H1 (cell line): ENCODE measurements at regions not wholly inside any gene's neighbourhood (a gene's known extent, or its start where the extent isn't known, plus 50 kb on each side); places are given as distances from the start of the nearest gene placed in this dataset.
A peak's percentile ranks its signal among the peaks of the same experiment; 100 is the strongest.

Experiments used
- CTCF ChIA-PET: fragments of 300-600 bp; sonication (Branson Sonifier 250); formaldehyde crosslinking; loops from one replicate; lab custom pipeline; 2021; ENCODE audit not compliant: partially characterized antibody; lab: Charles Lee
- POLR2A ChIA-PET: fragments of 300-600 bp; sonication (Branson Sonifier 250); formaldehyde crosslinking; loops from one replicate; lab custom pipeline; 2021; ENCODE audit warnings: inconsistent platforms; ENCODE audit not compliant: partially characterized antibody; lab: Charles Lee
- DNase-seq, 2 experiments: peaks; one replicate each; pipeline versions ENCODE4 v3.0.0 to v3.0.0-alpha.2; 2010 to 2022; ENCODE audit warnings: low spot score in 2 of 2, low read depth in 1 of 2, mixed read lengths in 1 of 2
- FAIRE-seq: peaks from 2 replicates; lab custom pipeline; 2011; peaks lifted over from hg19 to GRCh38; lab: Jason Lieb, UNC
- H2AFZ ChIP-seq: 2 replicates; pipeline ENCODE4 v1.8.1; 2012; ENCODE audit warnings: low read length, inconsistent platforms
- H2AK5ac ChIP-seq: 2 replicates; pipeline ENCODE4 v1.6.1; 2013; ENCODE audit warnings: low read depth, low read length
- H2BK120ac ChIP-seq: replicated peaks from 2 replicates; pipeline ENCODE3; 2013; ENCODE audit warnings: low read depth, low read length, inconsistent platforms
- H2BK12ac ChIP-seq: 2 replicates; pipeline ENCODE4 v1.6.1; 2013; ENCODE audit warnings: low read depth, low read length
- H2BK15ac ChIP-seq: 2 replicates; pipeline ENCODE4 v1.6.1; 2013; ENCODE audit warnings: low read length
- H2BK20ac ChIP-seq: 2 replicates; pipeline ENCODE4 v1.6.1; 2013; ENCODE audit warnings: low read length
- H2BK5ac ChIP-seq: 2 replicates; pipeline ENCODE4 v1.6.1; 2013; ENCODE audit warnings: low read depth, low read length
- H3K14ac ChIP-seq: 2 replicates; pipeline ENCODE4 v1.6.1; 2013; ENCODE audit warnings: inconsistent platforms; ENCODE audit not compliant: insufficient read length
- H3K18ac ChIP-seq: 2 replicates; pipeline ENCODE4 v1.6.1; 2013; ENCODE audit warnings: low read length; ENCODE audit errors: extremely low read depth
- H3K23ac ChIP-seq: 2 replicates; pipeline ENCODE4 v1.6.1; 2013; ENCODE audit warnings: inconsistent platforms; ENCODE audit not compliant: insufficient read length
- H3K23me2 ChIP-seq: 2 replicates; pipeline ENCODE4 v1.6.1; 2013; ENCODE audit warnings: low read depth, low read length
- H3K27ac ChIP-seq: 2 replicates; pipeline ENCODE4 v1.6.1; 2011; ENCODE audit warnings: low read depth, low read length, inconsistent platforms
- H3K27me3 ChIP-seq, 4 experiments: replicated peaks in 1 of 4; 1 replicate in 1 of 4; 2 replicates in 3 of 4; pipeline versions ENCODE4 v1.6.1 to v1.8.1; 2011 to 2013; ENCODE audit warnings: low read length in 3 of 4, mild to moderate bottlenecking in 3 of 4, inconsistent platforms in 2 of 4, mixed read lengths in 2 of 4, moderate library complexity in 1 of 4; ENCODE audit not compliant: control insufficient read depth in 3 of 4, insufficient read depth in 3 of 4; ENCODE audit errors: extremely low read depth in 1 of 4
- H3K36me3 ChIP-seq, 4 experiments: 2 replicates each; pipeline versions ENCODE4 v1.6.1 to v1.8.1; 2011 to 2013; ENCODE audit warnings: mild to moderate bottlenecking in 4 of 4, low read length in 3 of 4, moderate library complexity in 2 of 4, control low read depth in 1 of 4, inconsistent platforms in 1 of 4; ENCODE audit not compliant: insufficient read depth in 4 of 4, control insufficient read depth in 2 of 4
- H3K4ac ChIP-seq: replicated peaks from 2 replicates; pipeline ENCODE3; 2013; ENCODE audit warnings: low read length, low read depth, mixed read lengths, inconsistent platforms; ENCODE audit not compliant: insufficient read length
- H3K4me1 ChIP-seq, 4 experiments: replicated peaks in 1 of 4; 1 replicate in 1 of 4; 2 replicates in 3 of 4; pipeline versions ENCODE4 v1.6.1 to v1.8.1; 2011 to 2013; ENCODE audit warnings: low read length in 3 of 4, inconsistent platforms in 2 of 4, mixed read lengths in 1 of 4; ENCODE audit not compliant: insufficient read depth in 4 of 4, control insufficient read depth in 3 of 4
- H3K4me2 ChIP-seq, 2 experiments: 2 replicates each; pipeline versions ENCODE4 v1.6.1 to v1.8.1; 2011 to 2013; ENCODE audit warnings: low read depth in 2 of 2, low read length in 2 of 2, control low read depth in 1 of 2, inconsistent platforms in 1 of 2, mild to moderate bottlenecking in 1 of 2; ENCODE audit not compliant: insufficient read depth in 1 of 2
- H3K4me3 ChIP-seq, 4 experiments: fragments of 200-600, 300-600 bp in 1 of 4; sonication (generic), shearing (Covaris generic), sonication (Bioruptor Twin) in 1 of 4; 2 replicates each; pipeline versions ENCODE4 v1.5.1 to v1.8.1; 2011 to 2016; ENCODE audit warnings: low read length in 4 of 4, low read depth in 3 of 4, control low read depth in 2 of 4, inconsistent platforms in 2 of 4, mild to moderate bottlenecking in 2 of 4, mixed read lengths in 1 of 4, moderate library complexity in 1 of 4; ENCODE audit not compliant: insufficient read depth in 2 of 4; ENCODE audit errors: extremely low read depth in 1 of 4
- H3K56ac ChIP-seq: replicated peaks from 2 replicates; pipeline ENCODE3; 2013; ENCODE audit warnings: low read depth, mild to moderate bottlenecking, mixed read lengths, low read length, inconsistent platforms; ENCODE audit not compliant: insufficient read length
- H3K79me1 ChIP-seq: 2 replicates; pipeline ENCODE4 v1.6.1; 2013; ENCODE audit warnings: low read depth, low read length, control low read depth
- H3K79me2 ChIP-seq, 2 experiments: 2 replicates each; pipeline versions ENCODE4 v1.6.1 to v1.8.1; 2012 to 2013; ENCODE audit warnings: low read length in 2 of 2, mild to moderate bottlenecking in 2 of 2, inconsistent platforms in 1 of 2; ENCODE audit not compliant: insufficient read depth in 2 of 2, control insufficient read depth in 1 of 2
- H3K9ac ChIP-seq, 4 experiments: replicated peaks in 1 of 4; 1 replicate in 1 of 4; 2 replicates in 3 of 4; pipeline versions ENCODE4 v1.6.1 to v1.8.1; 2011 to 2013; ENCODE audit warnings: low read depth in 3 of 4, low read length in 3 of 4, control low read depth in 2 of 4, mild to moderate bottlenecking in 2 of 4, moderate library complexity in 2 of 4, inconsistent platforms in 1 of 4; ENCODE audit errors: extremely low read depth in 1 of 4
- H3K9me3 ChIP-seq, 2 experiments: 2 replicates each; pipeline versions ENCODE4 v1.6.1 to v1.8.1; 2012 to 2013; ENCODE audit warnings: mild to moderate bottlenecking in 2 of 2, moderate library complexity in 2 of 2, control low read depth in 1 of 2, inconsistent platforms in 1 of 2, low read depth in 1 of 2, low read length in 1 of 2, mixed read lengths in 1 of 2; ENCODE audit not compliant: insufficient read depth in 2 of 2
- H4K20me1 ChIP-seq, 2 experiments: replicated peaks in 1 of 2; 2 replicates each; pipeline versions ENCODE3 to v1.8.1; 2011 to 2013; ENCODE audit warnings: inconsistent platforms in 2 of 2, low read length in 2 of 2, mild to moderate bottlenecking in 1 of 2; ENCODE audit not compliant: insufficient read depth in 2 of 2, control insufficient read depth in 1 of 2
- H4K5ac ChIP-seq: 2 replicates; pipeline ENCODE4 v1.6.1; 2013; ENCODE audit warnings: low read length, low read depth, mixed read lengths, inconsistent platforms; ENCODE audit not compliant: insufficient read length
- H4K8ac ChIP-seq: 2 replicates; pipeline ENCODE4 v1.8.0; 2013; ENCODE audit warnings: mild to moderate bottlenecking, moderate library complexity, low read length, inconsistent platforms; ENCODE audit not compliant: insufficient read depth; ENCODE audit errors: extremely low read depth
- H4K91ac ChIP-seq: replicated peaks from 2 replicates; pipeline ENCODE3; 2013; ENCODE audit warnings: low read length, mixed read lengths, inconsistent platforms; ENCODE audit not compliant: insufficient read length
- BACH1 ChIP-seq: IDR thresholded peaks from 2 replicates; pipeline ENCODE4 v1.6.1; 2012; ENCODE audit warnings: low read length, improper control_type of control experiment
- CBX8 ChIP-seq: fragments of 300-800, 300-1000 bp; sonication (generic); IDR thresholded peaks from 2 replicates; pipeline ENCODE4 v1.7.1; 2016; ENCODE audit warnings: low read depth, low read length, borderline replicate concordance
- JUND ChIP-seq: IDR thresholded peaks from 2 replicates; pipeline ENCODE4 v1.6.1; 2011; ENCODE audit warnings: mild to moderate bottlenecking, improper control_type of control experiment, low read length
- POLR2A ChIP-seq, 2 experiments: IDR thresholded peaks; 1 replicate in 1 of 2; 2 replicates in 1 of 2; pipeline ENCODE4 v1.6.1; 2011; ENCODE audit warnings: low read depth in 2 of 2, low read length in 2 of 2, mild to moderate bottlenecking in 2 of 2; ENCODE audit errors: control extremely low read depth in 1 of 2
- TBP ChIP-seq: IDR thresholded peaks from 2 replicates; pipeline ENCODE4 v1.6.1; 2011; ENCODE audit warnings: low read depth, low read length, improper control_type of control experiment
- WGBS, 2 experiments: shearing (Covaris generic) in 1 of 2; methylation state at CpG; one replicate each; pipeline versions ENCODE4 v1.1.6 to v1.1.7; 2013 to 2015; ENCODE audit warnings: low lambda C conversion rate in 2 of 2, mixed read lengths in 2 of 2, inconsistent platforms in 1 of 2, low coverage in 1 of 2, missing lambda C conversion rate in 1 of 2; ENCODE audit not compliant: insufficient replicate concordance in 2 of 2, insufficient coverage in 1 of 2, insufficient read length in 1 of 2; ENCODE audit errors: extremely low coverage in 1 of 2, missing lambda C conversion rate in 1 of 2; 5-methylcytosine and 5-hydroxymethylcytosine counted together

GRCh38 chr14:73784988-73785313 is 66.7 kb upstream of the PTGR2 start:
- H3K4me2 ChIP-seq, result peak overlapping the region; percentile 92 to 97; a peak in 2 of 4 replicates
- no peak overlapping the region for H2AFZ ChIP-seq
- no peak overlapping the region for H4K8ac ChIP-seq
- no peaks in the 10 kb centered on the region for H3K9me3 ChIP-seq
- H3K23ac ChIP-seq, result no peak overlapping the region
- CTCF ChIA-PET, result interaction anchor here (0.7 to 4.3 kb wide), 8 partner anchors 10 to 56 kb away, joined by 3 to 18 read pairs (median 6); no protein-coding TSS in a partner anchor
- no peak overlapping the region for H2AK5ac ChIP-seq
- no peak for TF ChIP-seq BACH1
- TF ChIP-seq JUND, result no peak
- TF ChIP-seq CBX8, result no peak
- no peak for TF ChIP-seq POLR2A (IDR thresholded peaks at IDR 0.05; ENCODE audit: control extremely low read depth in 1 of 2, low read depth in 2 of 2, low read length in 2 of 2)
- TF ChIP-seq TBP, result no peak
- DNase-seq (no peak), FAIRE-seq (no peak)
- H3K4me1 ChIP-seq, result peaks cover 7 to 21% (median 13%) of the 10 kb centered on the region in 4 experiments; a peak in 6 of 7 replicates
- H3K27me3 ChIP-seq, result peaks cover 20 to 79% (median 64%) of the 10 kb centered on the region in 4 experiments
- H4K5ac ChIP-seq, result no peak overlapping the region
- H3K27ac ChIP-seq, result no peak overlapping the region
- H2BK20ac ChIP-seq, result no peak overlapping the region
- H3K56ac ChIP-seq, result no peak overlapping the region
- 77% methylated on average over 4 of the region's 4 CpGs; no CpG with 5 or more reads in 1 of the 2 experiments for WGBS, 2 experiments
- H3K4ac ChIP-seq, result no peak overlapping the region
- no peak overlapping the region for H3K9ac ChIP-seq
- H2BK12ac ChIP-seq, result peak overlapping the region; percentile 81; the same call in 1 of the 2 replicates
- peak overlapping the region in 1 of 4 experiments; percentile 68; a peak in 2 of 8 replicates for H3K4me3 ChIP-seq
- POLR2A ChIA-PET, result interaction anchor here (1.5 to 4.9 kb wide), 3 partner anchors 11 to 30 kb away, joined by 6 to 42 read pairs (median 26); a partner anchor contains a TSS
- H4K20me1 ChIP-seq, result peaks cover 6 to 15% of the 10 kb centered on the region in 2 experiments
- no peak overlapping the region for H2BK15ac ChIP-seq
- H4K91ac ChIP-seq, result no peak overlapping the region
- no peaks in the 10 kb centered on the region for H3K79me2 ChIP-seq
- no peaks in the 10 kb centered on the region for H3K79me1 ChIP-seq
- peaks cover 17% of the 10 kb centered on the region for H3K23me2 ChIP-seq
- no peak overlapping the region for H3K14ac ChIP-seq
- H3K18ac ChIP-seq, result no peak overlapping the region
- no peak overlapping the region for H2BK120ac ChIP-seq
- H2BK5ac ChIP-seq, result no peak overlapping the region
- no peaks in the 10 kb centered on the region for H3K36me3 ChIP-seq
